Testis (tissue), 2 donors: ENCODE measurements at regions not wholly inside any gene's neighbourhood (a gene's known extent, or its start where the extent isn't known, plus 50 kb on each side); places are given as distances from the start of the nearest gene placed in this dataset.

Experiments used
- DNase-seq: peaks from one replicate; pipeline ENCODE4 v3.0.0-alpha.2; 2019
- H3K27ac ChIP-seq, 2 donors: fragments of 200-600 bp; sonication (generic); one replicate each; pipeline ENCODE4 v1.5.1; 2019
- H3K27me3 ChIP-seq: fragments of 200-600 bp; sonication (generic); one replicate; pipeline ENCODE4 v1.5.1; 2019
- H3K36me3 ChIP-seq: fragments of 200-600 bp; sonication (generic); one replicate; pipeline ENCODE4 v1.5.1; 2017; ENCODE audit warnings: low read depth; ENCODE audit errors: missing control alignments
- H3K4me1 ChIP-seq: fragments of 200-600 bp; sonication (generic); one replicate; pipeline ENCODE4 v1.5.1; 2019
- H3K4me3 ChIP-seq, 2 donors: fragments of 200-600 bp; sonication (generic); one replicate each; pipeline ENCODE4 v1.5.1; 2017 to 2019
- H3K9me3 ChIP-seq: fragments of 200-600 bp; sonication (generic); one replicate; pipeline ENCODE4 v1.5.1; 2017
- POLR2A ChIP-seq: fragments of 450-650 bp; IDR thresholded peaks from one replicate; pipeline ENCODE4 v1.6.1; 2017; ENCODE audit warnings: antibody characterized with exemption, mild to moderate bottlenecking, moderate library complexity
- WGBS, 2 donors: methylation state at CpG; one replicate each; pipeline ENCODE4 v1.1.5; 2018; 5-methylcytosine and 5-hydroxymethylcytosine counted together
- intact Hi-C: fragments of 100-400 bp; cut with DNase I; formaldehyde crosslinking; loops from one replicate; pipeline ENCODE4 v1.15.1; 2023; ENCODE audit warnings: low total_unique reads
- TF ChIP-seq, protein P1 (sequence below), 3 experiments: fragments of 450-650 bp in 2 of 3; fragments of 200-600 bp in 1 of 3; sonication (generic) in 1 of 3; IDR thresholded peaks; one replicate each; pipeline ENCODE4 v1.5.1; 2016 to 2019; ENCODE audit warnings: antibody characterized with exemption in 3 of 3, mild to moderate bottlenecking in 2 of 3, moderate library complexity in 1 of 3

DNA sequence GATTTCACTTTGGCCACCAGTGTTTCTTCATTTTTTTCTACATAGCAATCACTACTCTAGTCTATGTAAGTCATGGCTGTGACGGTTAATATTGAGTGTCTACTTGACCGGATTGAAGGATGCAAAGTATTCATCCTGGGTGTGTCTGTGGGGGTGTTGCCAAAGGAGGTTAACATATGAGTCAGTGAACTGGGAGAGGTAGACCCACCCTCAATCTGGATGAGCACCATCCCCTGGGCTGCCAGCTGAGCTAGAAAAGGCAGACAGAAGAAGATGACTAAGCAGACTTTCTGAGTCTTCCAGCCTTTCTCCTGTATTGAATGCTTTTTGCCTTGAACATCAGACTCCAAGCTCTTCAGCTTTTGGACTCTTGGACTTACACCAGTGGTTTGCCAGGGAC, 265.0 kb upstream of the SLC8A1 start:
- TF ChIP-seq, protein P1, sequence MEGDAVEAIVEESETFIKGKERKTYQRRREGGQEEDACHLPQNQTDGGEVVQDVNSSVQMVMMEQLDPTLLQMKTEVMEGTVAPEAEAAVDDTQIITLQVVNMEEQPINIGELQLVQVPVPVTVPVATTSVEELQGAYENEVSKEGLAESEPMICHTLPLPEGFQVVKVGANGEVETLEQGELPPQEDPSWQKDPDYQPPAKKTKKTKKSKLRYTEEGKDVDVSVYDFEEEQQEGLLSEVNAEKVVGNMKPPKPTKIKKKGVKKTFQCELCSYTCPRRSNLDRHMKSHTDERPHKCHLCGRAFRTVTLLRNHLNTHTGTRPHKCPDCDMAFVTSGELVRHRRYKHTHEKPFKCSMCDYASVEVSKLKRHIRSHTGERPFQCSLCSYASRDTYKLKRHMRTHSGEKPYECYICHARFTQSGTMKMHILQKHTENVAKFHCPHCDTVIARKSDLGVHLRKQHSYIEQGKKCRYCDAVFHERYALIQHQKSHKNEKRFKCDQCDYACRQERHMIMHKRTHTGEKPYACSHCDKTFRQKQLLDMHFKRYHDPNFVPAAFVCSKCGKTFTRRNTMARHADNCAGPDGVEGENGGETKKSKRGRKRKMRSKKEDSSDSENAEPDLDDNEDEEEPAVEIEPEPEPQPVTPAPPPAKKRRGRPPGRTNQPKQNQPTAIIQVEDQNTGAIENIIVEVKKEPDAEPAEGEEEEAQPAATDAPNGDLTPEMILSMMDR (IDR thresholded peaks at IDR 0.05) = no peak
- no peak for TF ChIP-seq POLR2A
- DNase-seq = no peak
- Histone ChIP-seq H3K27ac (no peak overlapping the region), H3K4me3 (no peak overlapping the region), H3K27me3 (no peaks in the 10 kb centered on the region), H3K36me3 (no peaks in the 10 kb centered on the region), H3K4me1 (no peaks in the 10 kb centered on the region), H3K9me3 (no peaks in the 10 kb centered on the region)
- intact Hi-C loops = no loop called here
- 72 to 94% methylated on average over 2 of the region's 2 CpGs for WGBS, 2 donors

DNA sequence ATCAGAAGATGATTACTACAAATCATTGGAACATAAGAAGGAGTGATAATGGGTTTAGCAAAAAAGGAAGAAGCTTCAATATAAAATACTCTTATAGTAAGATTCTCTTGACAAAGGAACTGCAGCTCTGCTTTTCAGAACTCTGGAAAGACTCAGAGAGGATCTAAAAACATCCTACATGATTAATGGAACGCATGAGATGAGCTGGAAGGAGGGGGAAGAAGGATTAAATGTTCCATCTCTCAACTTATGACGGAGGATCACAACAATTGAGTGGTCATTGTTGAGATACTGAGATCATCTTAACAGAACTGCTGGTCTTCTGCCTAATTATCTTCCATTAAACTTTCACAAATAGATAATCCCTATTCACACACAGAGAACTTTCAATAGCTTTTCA, 267.5 kb upstream of the SLC8A1 start:
- Histone ChIP-seq H3K27ac (no peak overlapping the region), H3K9me3 (no peaks in the 10 kb centered on the region), H3K4me3 (no peak overlapping the region), H3K27me3 (no peaks in the 10 kb centered on the region), H3K36me3 (no peaks in the 10 kb centered on the region), H3K4me1 (no peaks in the 10 kb centered on the region)
- intact Hi-C loops = no loop called here
- DNase-seq = no peak
- whole genome bisulfite sequencing, 2 donors = 58 to 66% methylated on average over 2 of the region's 2 CpGs
- no peak for TF ChIP-seq POLR2A
- TF ChIP-seq, protein P1 (IDR thresholded peaks at IDR 0.05) = no peak

DNA sequence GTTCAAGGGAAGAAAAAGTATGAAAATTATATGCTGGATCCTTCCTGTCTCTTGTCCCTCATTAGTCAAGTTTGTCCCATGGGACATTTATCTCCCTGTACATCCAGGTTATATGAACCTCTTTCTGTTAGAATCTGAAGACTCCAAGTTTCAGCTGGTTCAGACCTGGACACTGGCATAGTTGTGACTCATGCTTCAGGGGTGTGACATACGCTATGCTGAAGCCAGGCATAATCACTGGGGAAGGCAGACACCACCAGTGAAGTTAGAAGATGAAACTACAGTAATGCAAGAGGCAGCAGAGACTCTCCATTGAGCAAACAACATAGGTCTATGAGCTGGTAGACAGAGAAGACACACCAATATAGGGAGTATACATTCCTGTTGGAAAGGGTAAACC, 269.7 kb upstream of the SLC8A1 start:
- no peaks in the 10 kb centered on the region for H3K27me3 ChIP-seq
- no peaks in the 10 kb centered on the region for H3K36me3 ChIP-seq
- H3K27ac ChIP-seq = no peak overlapping the region
- no peak overlapping the region for H3K4me3 ChIP-seq
- intact Hi-C loops = no loop called here
- WGBS, 2 donors = 86 to 92% methylated on average over 1 of the region's 1 CpG
- no peaks in the 10 kb centered on the region for H3K9me3 ChIP-seq
- TF ChIP-seq, protein P1 (IDR thresholded peaks at IDR 0.05) = no peak
- TF ChIP-seq POLR2A = no peak
- no peaks in the 10 kb centered on the region for H3K4me1 ChIP-seq
- no peak for DNase-seq

DNA sequence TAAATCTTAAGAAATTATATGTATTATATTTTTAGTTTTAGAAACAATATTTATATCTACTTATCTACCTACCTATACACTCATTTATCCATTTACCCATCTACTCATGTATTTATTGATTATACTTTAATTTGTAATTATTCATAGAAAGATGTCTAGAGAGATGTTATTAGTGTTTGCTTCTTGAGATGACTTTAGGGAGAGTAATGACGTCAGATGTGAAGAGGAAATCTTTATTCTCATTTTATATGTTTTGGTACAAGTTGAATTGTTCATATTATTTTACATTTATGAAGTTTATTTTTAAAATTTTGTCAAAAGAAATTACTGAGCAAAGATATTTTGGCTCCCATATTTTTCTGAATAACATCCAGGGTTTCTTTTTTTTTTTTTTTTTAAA, 271.3 kb upstream of the SLC8A1 start:
- no peak overlapping the region for H3K4me3 ChIP-seq
- intact Hi-C loops = no loop called here
- no peak overlapping the region for H3K27ac ChIP-seq
- H3K4me1 ChIP-seq = no peaks in the 10 kb centered on the region
- no peak for DNase-seq
- H3K27me3 ChIP-seq = no peaks in the 10 kb centered on the region
- 39 to 43% methylated on average over 1 of the region's 1 CpG for WGBS, 2 donors
- H3K36me3 ChIP-seq = no peaks in the 10 kb centered on the region
- no peaks in the 10 kb centered on the region for H3K9me3 ChIP-seq
- TF ChIP-seq POLR2A = no peak
- TF ChIP-seq, protein P1 (IDR thresholded peaks at IDR 0.05) = no peak

DNA sequence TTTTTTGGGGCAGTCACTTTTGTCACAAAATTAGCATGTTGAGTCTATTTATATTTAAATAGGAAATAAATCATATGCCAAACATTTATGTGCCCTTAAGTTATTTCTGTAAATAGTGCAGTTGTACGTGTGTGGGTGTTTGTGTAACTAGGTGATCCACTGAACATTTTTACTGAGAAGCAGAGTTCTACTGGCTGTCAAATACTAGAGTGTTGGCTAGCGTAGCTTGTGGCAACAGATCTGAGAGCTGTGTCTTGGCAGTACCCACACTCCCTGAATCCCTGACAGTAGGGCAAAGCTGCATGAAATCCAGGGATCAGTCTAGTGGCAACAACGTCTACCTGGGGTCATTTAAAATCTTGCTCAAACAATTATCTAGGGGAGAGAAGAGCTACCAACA, 273.1 kb upstream of the SLC8A1 start:
- WGBS, 2 donors = 72 to 88% methylated on average over 3 of the region's 3 CpGs
- Histone ChIP-seq H3K4me1 (no peaks in the 10 kb centered on the region), H3K27ac (no peak overlapping the region), H3K4me3 (no peak overlapping the region), H3K9me3 (no peaks in the 10 kb centered on the region), H3K36me3 (no peaks in the 10 kb centered on the region), H3K27me3 (no peaks in the 10 kb centered on the region)
- intact Hi-C loops = no loop called here
- no peak for TF ChIP-seq POLR2A
- TF ChIP-seq, protein P1 (IDR thresholded peaks at IDR 0.05) = no peak
- no peak for DNase-seq
